Esophagus squamous epithelium (tissue), 5 donors: ENCODE measurements at regions not wholly inside any gene's neighbourhood (a gene's known extent, or its start where the extent isn't known, plus 50 kb on each side); places are given as distances from the start of the nearest gene placed in this dataset.

Experiments used
- DNase-seq: peaks from one replicate; lab custom pipeline; 2025; lab: John Stamatoyannopoulos, UW
- H3K27ac ChIP-seq, 4 donors: fragments of 200-600 bp; sonication (generic); one replicate each; pipeline ENCODE4 v1.5.1; 2016 to 2019; ENCODE audit warnings: mild to moderate bottlenecking in 1 of 4
- H3K27me3 ChIP-seq, 4 donors: fragments of 200-600 bp; sonication (generic); 1 replicate in 3 of 4; 2 replicates in 1 of 4; pipeline versions ENCODE4 v1.5.1 to v1.6.0; 2017 to 2021; ENCODE audit warnings: antibody characterized with exemption in 1 of 4
- H3K36me3 ChIP-seq, 3 donors: fragments of 200-600 bp; sonication (generic); one replicate each; pipeline ENCODE4 v1.5.1; 2016 to 2019
- H3K4me1 ChIP-seq, 3 donors: fragments of 200-600 bp; sonication (generic); one replicate each; pipeline ENCODE4 v1.5.1; 2017 to 2019
- H3K4me3 ChIP-seq, 4 donors: fragments of 200-600 bp; sonication (generic); 1 replicate in 3 of 4; 2 replicates in 1 of 4; pipeline ENCODE4 v1.5.1; 2016 to 2019; ENCODE audit warnings: mild to moderate bottlenecking in 2 of 4, moderate library complexity in 1 of 4
- H3K9me3 ChIP-seq, 3 donors: fragments of 200-600 bp; sonication (generic); one replicate each; pipeline ENCODE4 v1.5.1; 2016 to 2019
- CTCF ChIP-seq, 6 experiments: fragments of 450-650 bp in 4 of 6; fragments of 200-600 bp in 2 of 6; sonication (generic) in 2 of 6; IDR thresholded peaks; one replicate each; pipeline ENCODE4 v1.5.1; 2016 to 2019; ENCODE audit warnings: antibody characterized with exemption in 6 of 6, mild to moderate bottlenecking in 4 of 6, moderate library complexity in 4 of 6
- POLR2A ChIP-seq, 4 donors: fragments of 450-650 bp; IDR thresholded peaks; one replicate each; pipeline ENCODE4 v1.6.1; 2017; ENCODE audit warnings: antibody characterized with exemption in 4 of 4, mild to moderate bottlenecking in 4 of 4, moderate library complexity in 3 of 4
- WGBS, 2 donors: methylation state at CpG; one replicate each; pipeline ENCODE4 v1.1.5; 2018; 5-methylcytosine and 5-hydroxymethylcytosine counted together
- intact Hi-C: fragments of 100-400 bp; cut with DNase I; formaldehyde crosslinking; loops from one replicate; pipeline ENCODE4 v1.15.0; 2022
- donor health status: DM: yes; HTN: yes; CAD: no.

- Histone ChIP-seq H3K9me3 (no peaks in the 10 kb centered on the region), H3K36me3 (no peaks in the 10 kb centered on the region), H3K27me3 (no peaks in the 10 kb centered on the region), H3K27ac (no peak overlapping the region), H3K4me3 (no peak overlapping the region), H3K4me1 (no peaks in the 10 kb centered on the region)
- 13 to 44% methylated on average over 1 of the region's 1 CpG for WGBS, 2 donors
- no peak for DNase-seq
- TF ChIP-seq CTCF (IDR thresholded peaks at IDR 0.05) (no peak), POLR2A (IDR thresholded peaks at IDR 0.05) (no peak)
- intact Hi-C loops: no loop called here
Observed at GRCh38 chr1:72892461-72892860, 610.1 kb upstream of the NEGR1 start.

- TF ChIP-seq POLR2A (IDR thresholded peaks at IDR 0.05): no peak
- TF ChIP-seq CTCF (IDR thresholded peaks at IDR 0.05): no peak
- Histone ChIP-seq H3K27me3 (no peaks in the 10 kb centered on the region), H3K9me3 (no peaks in the 10 kb centered on the region), H3K36me3 (no peaks in the 10 kb centered on the region), H3K27ac (no peak overlapping the region), H3K4me1 (no peaks in the 10 kb centered on the region), H3K4me3 (no peak overlapping the region)
- no peak for DNase-seq
- WGBS, 2 donors: 40 to 59% methylated on average over 6 of the region's 6 CpGs
- intact Hi-C loops: no loop called here
Observed at GRCh38 chr1:72891976-72892375, 609.6 kb upstream of the NEGR1 start.

- Histone ChIP-seq H3K36me3 (no peaks in the 10 kb centered on the region), H3K27me3 (no peaks in the 10 kb centered on the region), H3K4me3 (no peak overlapping the region), H3K9me3 (no peaks in the 10 kb centered on the region), H3K27ac (no peak overlapping the region), H3K4me1 (no peaks in the 10 kb centered on the region)
- DNase-seq: no peak
- intact Hi-C loops: no loop called here
- no peak for TF ChIP-seq POLR2A (IDR thresholded peaks at IDR 0.05)
- no peak for TF ChIP-seq CTCF (IDR thresholded peaks at IDR 0.05)
- WGBS, 2 donors: 26 to 38% methylated on average over 1 of the region's 1 CpG
Observed at GRCh38 chr1:72885841-72886240, 603.5 kb upstream of the NEGR1 start.

- H3K4me3 ChIP-seq: no peak overlapping the region
- no peaks in the 10 kb centered on the region for H3K9me3 ChIP-seq
- DNase-seq: no peak
- TF ChIP-seq POLR2A (IDR thresholded peaks at IDR 0.05): no peak
- no peak for TF ChIP-seq CTCF (IDR thresholded peaks at IDR 0.05)
- intact Hi-C loops: no loop called here
- 25 to 31% methylated on average over 1 of the region's 1 CpG for WGBS, 2 donors
- no peaks in the 10 kb centered on the region for H3K4me1 ChIP-seq
- no peaks in the 10 kb centered on the region for H3K36me3 ChIP-seq
- H3K27me3 ChIP-seq: no peaks in the 10 kb centered on the region
- H3K27ac ChIP-seq: no peak overlapping the region
Observed at GRCh38 chr1:72885017-72885416, 602.7 kb upstream of the NEGR1 start.

- intact Hi-C loops: no loop called here
- TF ChIP-seq CTCF (IDR thresholded peaks at IDR 0.05) (no peak), POLR2A (IDR thresholded peaks at IDR 0.05) (no peak)
- Histone ChIP-seq H3K4me1 (no peaks in the 10 kb centered on the region), H3K36me3 (no peaks in the 10 kb centered on the region), H3K27ac (no peak overlapping the region), H3K4me3 (no peak overlapping the region), H3K9me3 (no peaks in the 10 kb centered on the region), H3K27me3 (no peaks in the 10 kb centered on the region)
- no peak for DNase-seq
Observed at GRCh38 chr1:72869873-72870272, 587.5 kb upstream of the NEGR1 start.
